LoVo (cell line): ENCODE measurements at regions not wholly inside any gene's neighbourhood (a gene's known extent, or its start where the extent isn't known, plus 50 kb on each side); places are given as distances from the start of the nearest gene placed in this dataset.

ENCODE experiments used
- DNase-seq: peaks from one replicate; pipeline ENCODE4 v3.0.0-alpha.2; 2016; ENCODE audit warnings: low spot score

GRCh38 chr13:62643007-62643483 is 1227.4 kb upstream of the PCDH20 start:
- DNase-seq: peak; percentile 38

DNA sequence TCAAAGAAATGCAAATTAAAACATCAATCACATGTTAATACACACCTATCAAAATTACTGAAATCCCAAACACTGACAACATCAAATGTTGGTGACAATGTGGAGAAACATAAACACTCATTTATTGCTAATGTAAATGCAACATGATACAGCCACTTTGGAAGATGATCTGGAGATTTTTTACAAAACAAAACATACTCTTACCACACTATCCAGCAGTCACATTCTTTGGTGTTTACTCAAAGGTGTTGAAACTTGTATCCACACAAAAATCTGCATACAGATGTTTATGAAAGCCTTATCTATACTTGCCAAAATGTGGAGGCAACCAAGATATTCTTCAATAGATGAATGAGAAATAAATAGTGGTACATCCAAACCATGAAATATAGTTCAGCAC is 1219.5 kb upstream of the PCDH20 start:
- no peak for DNase-seq

- no peak for DNase-seq
Measured at GRCh38 chr13:62633448-62633847, 1217.8 kb upstream of the PCDH20 start.

- DNase-seq: no peak
Measured at GRCh38 chr13:62631619-62632018, 1216.0 kb upstream of the PCDH20 start.

GRCh38 chr13:62631124-62631523 is 1215.5 kb upstream of the PCDH20 start:
- DNase-seq: no peak

DNA sequence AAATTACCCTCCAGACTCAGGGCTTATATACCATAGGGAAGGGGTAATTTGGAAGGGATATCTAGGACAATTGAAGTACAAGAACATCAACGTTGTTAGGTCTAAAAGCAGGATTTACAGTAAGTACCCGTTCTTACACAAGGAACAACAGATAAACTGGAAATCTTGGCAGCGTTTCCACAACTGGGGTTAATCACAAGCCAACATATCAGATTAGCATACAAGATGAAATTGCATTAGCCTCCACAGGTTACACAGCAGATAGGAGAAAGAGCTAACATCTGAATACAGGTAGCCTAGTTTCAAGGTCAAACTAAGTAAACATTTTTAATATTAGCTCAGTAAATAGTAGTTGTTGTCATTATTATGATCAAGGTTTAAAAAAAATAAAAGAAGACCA is 1214.0 kb upstream of the PCDH20 start:
- DNase-seq: no peak

- DNase-seq: no peak
Measured at GRCh38 chr13:62627226-62627625, 1211.6 kb upstream of the PCDH20 start.

DNA sequence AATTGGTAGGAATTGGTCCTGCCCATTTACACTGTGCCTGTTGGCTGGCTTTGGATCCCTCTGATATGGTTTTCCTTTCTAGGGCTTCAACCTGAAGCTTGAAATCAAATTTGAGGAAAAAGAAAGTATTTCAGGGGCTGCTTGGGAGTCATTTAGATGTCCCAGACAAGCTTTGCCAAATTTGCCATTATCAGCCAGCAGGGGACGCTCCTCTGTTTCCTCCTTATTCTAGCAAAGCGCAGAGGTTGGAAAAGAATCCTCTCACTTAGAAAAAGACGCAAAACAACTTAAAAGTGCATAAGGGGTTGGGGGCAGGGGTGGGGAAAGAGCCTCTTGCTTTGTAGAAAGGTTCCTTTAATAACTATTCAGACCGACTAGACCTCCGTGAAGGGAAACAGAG is 1211.1 kb upstream of the PCDH20 start:
- DNase-seq: no peak

GRCh38 chr13:62625214-62625881 is 1209.7 kb upstream of the PCDH20 start:
- DNase-seq: no peak

GRCh38 chr13:62613819-62614218 is 1198.2 kb upstream of the PCDH20 start:
- no peak for DNase-seq

GRCh38 chr13:62611343-62611742 is 1195.7 kb upstream of the PCDH20 start:
- DNase-seq: no peak

DNA sequence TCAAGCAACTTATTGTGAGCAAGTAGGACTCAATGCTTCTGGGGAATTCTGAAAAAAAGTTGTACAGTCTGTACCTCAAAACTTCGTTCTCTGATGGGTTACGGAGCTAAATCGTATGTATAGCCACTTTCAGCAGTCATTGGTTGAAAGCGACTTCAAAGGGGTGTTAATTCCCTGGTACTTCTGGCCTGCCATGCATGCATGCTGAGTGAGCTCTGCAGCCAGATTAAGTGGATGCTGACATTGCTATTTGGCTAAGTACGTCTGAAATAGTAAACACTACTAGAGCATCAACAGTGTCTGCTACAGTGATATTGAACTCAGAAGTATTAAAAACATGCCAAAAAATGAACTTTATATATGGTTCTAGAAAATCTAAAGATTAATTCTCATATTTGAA is 1183.1 kb upstream of the PCDH20 start:
- no peak for DNase-seq

DNA sequence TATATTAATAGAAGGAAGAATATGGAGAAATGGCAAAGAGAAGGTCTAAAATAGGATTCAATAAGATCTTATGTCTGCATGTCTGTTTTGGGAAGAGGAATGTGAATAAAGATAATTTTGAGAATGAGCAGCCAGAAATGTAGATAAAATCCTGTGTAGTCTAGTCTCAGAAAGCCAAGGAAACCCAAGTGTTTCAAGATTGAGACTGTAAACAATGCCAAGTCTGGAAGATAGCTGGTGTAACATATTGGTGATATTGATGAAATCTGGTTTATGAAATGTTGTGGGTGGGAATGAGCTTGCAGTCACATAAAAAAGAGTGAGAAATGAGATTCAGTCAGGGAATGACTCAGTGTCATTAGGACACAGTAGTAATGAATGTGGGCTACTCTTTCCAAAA is 1180.3 kb upstream of the PCDH20 start:
- DNase-seq: no peak

- no peak for DNase-seq
Measured at GRCh38 chr13:62593804-62594203, 1178.2 kb upstream of the PCDH20 start.

GRCh38 chr13:62583466-62583865 is 1167.8 kb upstream of the PCDH20 start:
- no peak for DNase-seq

- DNase-seq: no peak
Measured at GRCh38 chr13:62578402-62578801, 1162.8 kb upstream of the PCDH20 start.

DNA sequence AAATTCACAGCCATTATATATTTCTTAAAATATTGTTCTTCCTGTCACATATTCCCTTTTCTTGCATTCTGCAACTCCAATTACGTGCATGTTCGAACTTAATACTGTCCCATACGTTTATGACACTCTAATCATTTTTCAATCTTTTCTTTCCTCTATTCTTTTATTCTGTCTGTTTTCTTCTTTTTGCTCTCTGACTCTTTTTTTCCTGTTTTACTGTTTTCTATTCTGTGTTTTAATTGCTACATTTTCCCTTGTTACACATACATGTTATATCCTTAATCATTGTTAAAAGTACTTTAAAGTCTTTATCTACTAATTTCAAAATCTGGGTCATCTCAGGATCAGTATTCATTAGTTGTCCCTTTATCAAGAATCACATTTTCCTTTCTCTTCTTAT is 1149.1 kb upstream of the PCDH20 start:
- no peak for DNase-seq

GRCh38 chr13:62563251-62563650 is 1147.6 kb upstream of the PCDH20 start:
- DNase-seq: no peak

DNA sequence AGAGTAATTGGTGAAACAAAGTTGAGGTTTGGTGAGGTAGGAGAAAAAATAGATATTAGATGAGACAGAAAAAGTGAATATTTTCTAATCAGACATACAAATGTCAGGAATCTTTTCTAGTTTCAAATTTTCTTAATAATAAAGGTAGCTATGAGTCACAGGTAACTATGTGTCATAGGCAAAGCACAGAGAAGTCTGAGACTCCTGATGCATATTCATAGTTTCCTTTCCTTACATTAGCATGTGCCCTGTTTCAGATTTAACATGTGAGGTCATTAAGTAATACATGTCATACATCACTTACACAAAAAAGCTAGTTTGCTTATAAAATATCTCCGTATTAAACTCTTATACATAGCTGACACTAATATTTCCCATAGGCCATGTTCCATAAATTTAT is 1141.3 kb upstream of the PCDH20 start:
- DNase-seq: no peak

DNA sequence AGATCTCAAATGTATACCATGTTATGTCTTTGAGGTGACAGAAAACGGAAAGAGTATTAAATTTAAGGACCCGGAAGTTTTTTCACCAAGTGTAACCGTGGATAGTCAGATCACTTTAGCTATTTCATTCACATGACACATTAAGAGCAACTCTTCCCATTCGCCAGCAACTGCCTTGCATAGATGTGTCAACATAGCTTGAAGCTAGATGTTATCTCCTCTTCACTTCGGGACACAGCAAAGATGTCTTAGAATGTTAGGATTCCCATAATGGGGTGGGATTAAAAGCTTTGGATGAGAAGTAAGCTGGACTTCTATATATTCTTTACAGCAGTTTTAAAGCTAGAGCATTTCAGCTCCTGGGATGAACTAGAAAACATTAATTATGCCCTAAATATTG is 1135.9 kb upstream of the PCDH20 start:
- no peak for DNase-seq

DNA sequence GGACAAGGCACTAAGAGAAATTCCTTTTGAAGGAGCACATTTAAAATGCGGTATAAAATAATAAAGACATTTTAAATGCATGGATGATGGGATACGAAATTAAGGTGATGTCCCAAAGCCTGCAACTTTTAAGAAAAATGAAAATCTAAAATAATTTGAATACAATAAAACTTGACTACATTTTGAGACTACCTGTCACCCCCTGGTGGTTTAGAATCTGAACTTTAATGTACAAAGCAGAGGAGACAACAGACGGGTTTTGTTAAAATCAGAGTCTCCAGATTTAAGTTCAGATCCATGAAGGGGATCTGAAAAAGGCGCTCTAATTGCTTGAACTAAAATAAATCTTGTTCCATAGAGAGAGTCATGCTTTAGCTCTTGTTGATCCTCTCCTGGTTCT is 1129.3 kb upstream of the PCDH20 start:
- no peak for DNase-seq

DNA sequence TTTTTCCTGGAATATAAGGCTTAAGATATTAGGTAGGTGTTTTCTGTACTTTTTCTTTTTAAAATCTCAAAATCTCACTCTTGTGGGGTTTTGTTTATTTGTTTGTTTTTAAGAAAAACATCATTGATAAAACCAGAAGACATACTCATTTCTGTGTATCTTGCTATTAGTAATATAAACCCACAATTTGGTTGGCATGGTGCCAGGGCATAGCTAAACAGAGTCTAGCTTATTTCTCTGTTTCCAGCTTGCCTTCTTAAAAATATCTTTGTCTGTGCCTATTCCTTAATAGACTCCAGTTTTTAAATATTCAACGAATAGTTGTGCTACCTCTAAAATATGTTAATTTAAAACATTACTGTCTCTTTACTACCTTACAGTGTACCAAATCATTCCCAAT is 1121.9 kb upstream of the PCDH20 start:
- no peak for DNase-seq

DNA sequence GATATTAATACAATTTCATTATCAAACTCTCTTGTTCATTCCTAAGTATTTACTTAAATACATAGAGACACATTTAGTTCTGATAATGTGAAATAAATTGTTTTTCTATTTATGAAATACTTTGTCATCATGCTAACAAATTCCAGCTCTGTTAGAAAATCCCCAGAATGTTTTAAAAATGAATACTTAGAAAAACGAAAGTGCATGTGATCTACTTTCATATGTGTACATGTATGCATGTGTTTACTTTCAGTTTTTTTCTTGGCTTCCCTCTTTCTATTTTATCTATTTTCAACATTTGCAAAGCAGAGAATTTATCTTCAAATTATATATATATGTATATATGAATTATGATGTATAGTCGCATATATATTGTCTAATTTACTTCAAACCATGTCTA is 1110.0 kb upstream of the PCDH20 start:
- no peak for DNase-seq

GRCh38 chr13:62524498-62524897 is 1108.8 kb upstream of the PCDH20 start:
- DNase-seq: no peak

DNA sequence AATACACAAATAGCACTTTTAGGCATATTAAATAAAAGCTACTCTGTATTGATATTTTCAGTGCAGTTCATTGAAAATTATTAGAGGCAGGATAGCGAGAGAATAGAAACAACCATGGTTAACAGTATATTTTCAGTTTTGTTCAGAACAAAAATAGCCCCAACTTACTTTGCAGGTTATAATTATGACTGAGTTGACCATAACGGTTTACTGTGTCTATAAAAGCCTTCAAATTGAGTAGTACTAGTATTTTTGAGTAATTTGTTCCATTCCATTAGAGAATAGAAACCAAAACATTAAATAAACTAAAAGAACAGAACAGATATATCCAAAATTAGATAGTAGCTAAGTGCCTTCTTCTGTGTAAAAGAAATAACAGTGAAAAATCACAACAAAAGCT is 1108.4 kb upstream of the PCDH20 start:
- no peak for DNase-seq
